ENCODE measurements at regions not wholly inside any gene's neighbourhood (a gene's known extent, or its start where the extent isn't known, plus 50 kb on each side); places are given as distances from the start of the nearest gene placed in this dataset.

DNA sequence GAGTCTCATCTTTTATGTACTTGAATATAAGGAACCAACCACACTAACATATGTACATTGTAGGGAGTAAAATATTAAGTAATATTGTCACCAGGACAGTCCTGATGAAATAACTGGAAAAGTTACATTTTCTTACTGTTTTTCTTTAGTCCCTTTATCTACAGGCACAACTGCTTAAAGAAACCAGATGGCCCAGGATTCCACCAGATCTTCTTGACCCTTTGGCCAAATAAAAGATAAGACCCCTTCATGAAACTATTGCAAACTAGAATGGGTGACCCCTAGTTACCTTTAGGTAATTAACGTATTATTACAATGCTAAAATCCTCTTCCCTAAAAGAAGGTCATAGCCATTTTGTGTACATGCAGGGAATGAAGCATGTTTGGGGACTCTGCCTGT, 106.3 kb upstream of the FTMT start:
- Histone ChIP-seq H3K79me2 (ENCODE audit: insufficient read depth, low read length) (no peaks in the 10 kb centered on the region), H3K4me3 (replicated peaks in 1 of 2; ENCODE audit: low read depth in 1 of 2, low read length in 2 of 2) (no peak overlapping the region), H3K27me3 (ENCODE audit: insufficient read depth, low read length) (no peaks in the 10 kb centered on the region), H3K9me2 (ENCODE audit: insufficient read depth) (no peaks in the 10 kb centered on the region), H2AFZ (ENCODE audit: low read depth, low read length, poor library complexity, severe bottlenecking) (no peak overlapping the region), H3K4me1 (ENCODE audit: control insufficient read depth in 1 of 2, insufficient read depth in 2 of 2, low read length in 2 of 2) (no peaks in the 10 kb centered on the region), H3K9ac (ENCODE audit: low read length) (no peak overlapping the region), H4K20me1 (ENCODE audit: insufficient read depth) (no peaks in the 10 kb centered on the region), H3K4me2 (ENCODE audit: low read length) (no peak overlapping the region), H3K36me3 (ENCODE audit: control insufficient read depth in 1 of 2, insufficient read depth in 2 of 2, low read length in 2 of 2) (no peaks in the 10 kb centered on the region), H3K9me3 (ENCODE audit: control insufficient read depth in 1 of 2, insufficient read depth in 1 of 2, low read depth in 1 of 2, low read length in 2 of 2) (no peaks in the 10 kb centered on the region), H3K27ac (ENCODE audit: low read depth, low read length) (no peak overlapping the region)
- DNase-seq (ENCODE audit: low read depth, low spot score), result no peak
- POLR2A ChIA-PET, result no interaction called here
- ATAC-seq, result no peak
- intact Hi-C loops (cut with micrococcal nuclease), result no loop called here
- CTCF ChIA-PET, result no interaction called here
- RAD21 ChIA-PET (ENCODE audit: low non-redundant PET in 1 of 2, low total read pairs in 2 of 2, uncharacterized antibody in 2 of 2, unreplicated experiment in 2 of 2), result no interaction called here
- no peak for TF ChIP-seq YY1 (IDR thresholded peaks at IDR 0.05; ENCODE audit: extremely low read depth, insufficient replicate concordance, low read depth, low read length)
- no TSS peak for BruUV-seq (replicated peaks)

DNA sequence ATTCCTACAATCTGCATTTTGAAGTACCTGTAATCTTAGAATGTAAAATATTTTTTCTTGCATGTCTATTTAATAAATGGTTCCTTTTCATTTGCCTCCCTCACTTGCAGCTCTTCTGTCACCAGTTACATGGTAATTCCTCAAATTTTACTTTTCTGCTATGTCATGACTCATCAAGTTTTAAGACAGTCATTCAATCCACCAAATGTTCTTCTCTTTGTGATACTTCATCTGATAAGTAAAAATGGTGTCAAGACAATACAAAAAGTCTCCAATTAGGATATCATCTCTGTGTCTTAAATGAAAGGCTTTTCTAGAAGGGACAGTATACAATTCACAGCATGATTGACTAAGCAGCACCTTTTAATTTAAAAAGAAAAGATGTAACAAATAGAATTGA, 104.9 kb upstream of the FTMT start:
- Histone ChIP-seq H2AFZ (ENCODE audit: low read depth, low read length, poor library complexity, severe bottlenecking) (no peak overlapping the region), H3K9me3 (ENCODE audit: control insufficient read depth in 1 of 2, insufficient read depth in 1 of 2, low read depth in 1 of 2, low read length in 2 of 2) (no peaks in the 10 kb centered on the region), H3K27me3 (ENCODE audit: insufficient read depth, low read length) (no peaks in the 10 kb centered on the region), H3K9ac (ENCODE audit: low read length) (no peak overlapping the region), H3K4me3 (replicated peaks in 1 of 2; ENCODE audit: low read depth in 1 of 2, low read length in 2 of 2) (no peak overlapping the region), H3K4me2 (ENCODE audit: low read length) (no peak overlapping the region), H3K27ac (ENCODE audit: low read depth, low read length) (no peak overlapping the region), H3K36me3 (ENCODE audit: control insufficient read depth in 1 of 2, insufficient read depth in 2 of 2, low read length in 2 of 2) (no peaks in the 10 kb centered on the region), H3K9me2 (ENCODE audit: insufficient read depth) (no peaks in the 10 kb centered on the region), H3K4me1 (ENCODE audit: control insufficient read depth in 1 of 2, insufficient read depth in 2 of 2, low read length in 2 of 2) (no peaks in the 10 kb centered on the region), H3K79me2 (ENCODE audit: insufficient read depth, low read length) (no peaks in the 10 kb centered on the region), H4K20me1 (ENCODE audit: insufficient read depth) (no peaks in the 10 kb centered on the region)
- TF ChIP-seq JUND (IDR thresholded peaks at IDR 0.05) (no peak), FOSL1 (IDR thresholded peaks at IDR 0.05; ENCODE audit: low read depth) (no peak), TCF7L2 (IDR thresholded peaks at IDR 0.05; ENCODE audit: borderline replicate concordance, extremely low read depth, insufficient read depth, insufficient read length) (no peak)
- CTCF ChIA-PET, result no interaction called here
- no peak for DNase-seq (ENCODE audit: low read depth, low spot score)
- BruUV-seq (replicated peaks), result no TSS peak
- POLR2A ChIA-PET, result no interaction called here
- RAD21 ChIA-PET (ENCODE audit: low non-redundant PET in 1 of 2, low total read pairs in 2 of 2, uncharacterized antibody in 2 of 2, unreplicated experiment in 2 of 2), result no interaction called here
- no peak for ATAC-seq
- intact Hi-C loops (cut with micrococcal nuclease), result no loop called here

DNA sequence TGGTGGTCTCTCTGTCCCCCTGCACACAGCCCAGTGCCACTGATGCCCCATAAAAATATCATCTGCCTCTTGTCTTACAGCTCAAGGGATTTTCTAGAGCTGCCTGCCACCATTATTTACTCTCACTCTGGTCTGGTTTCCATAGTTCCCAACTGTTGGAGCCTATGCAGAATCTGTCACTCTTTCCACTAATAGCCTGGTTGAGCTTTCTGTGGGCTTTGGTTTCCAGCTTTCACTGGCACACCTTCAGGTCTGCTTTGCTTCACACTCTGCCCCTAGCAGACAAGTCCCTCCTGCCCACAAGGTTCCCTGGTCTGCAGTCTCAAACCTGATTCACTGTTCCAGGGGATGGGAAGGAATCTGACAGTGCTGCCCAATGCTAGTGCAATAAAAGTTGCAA, 103.0 kb upstream of the FTMT start:
- Histone ChIP-seq H2AFZ (ENCODE audit: low read depth, low read length, poor library complexity, severe bottlenecking) (no peak overlapping the region), H3K4me1 (ENCODE audit: control insufficient read depth in 1 of 2, insufficient read depth in 2 of 2, low read length in 2 of 2) (no peaks in the 10 kb centered on the region), H3K36me3 (ENCODE audit: control insufficient read depth in 1 of 2, insufficient read depth in 2 of 2, low read length in 2 of 2) (no peaks in the 10 kb centered on the region), H3K79me2 (ENCODE audit: insufficient read depth, low read length) (no peaks in the 10 kb centered on the region), H3K27ac (ENCODE audit: low read depth, low read length) (no peak overlapping the region), H3K27me3 (ENCODE audit: insufficient read depth, low read length) (no peaks in the 10 kb centered on the region), H3K9me2 (ENCODE audit: insufficient read depth) (no peaks in the 10 kb centered on the region), H4K20me1 (ENCODE audit: insufficient read depth) (no peaks in the 10 kb centered on the region), H3K9ac (ENCODE audit: low read length) (no peak overlapping the region), H3K9me3 (ENCODE audit: control insufficient read depth in 1 of 2, insufficient read depth in 1 of 2, low read depth in 1 of 2, low read length in 2 of 2) (no peaks in the 10 kb centered on the region), H3K4me2 (ENCODE audit: low read length) (no peak overlapping the region), H3K4me3 (replicated peaks in 1 of 2; ENCODE audit: low read depth in 1 of 2, low read length in 2 of 2) (no peak overlapping the region)
- no peak for TF ChIP-seq SP1 (IDR thresholded peaks at IDR 0.05; ENCODE audit: low read depth)
- no peak for TF ChIP-seq EZH2 (IDR thresholded peaks at IDR 0.05)
- no peak for TF ChIP-seq POLR2AphosphoS5 (IDR thresholded peaks at IDR 0.05; ENCODE audit: low read depth, low read length)
- no peak for TF ChIP-seq EZH2phosphoT487 (IDR thresholded peaks at IDR 0.05; ENCODE audit: borderline replicate concordance)
- TF ChIP-seq SRF (IDR thresholded peaks at IDR 0.05; ENCODE audit: low read depth), result no peak
- TF ChIP-seq ZNF274 (IDR thresholded peaks at IDR 0.05; ENCODE audit: low read depth, low read length), result no peak
- TF ChIP-seq, protein P1, sequence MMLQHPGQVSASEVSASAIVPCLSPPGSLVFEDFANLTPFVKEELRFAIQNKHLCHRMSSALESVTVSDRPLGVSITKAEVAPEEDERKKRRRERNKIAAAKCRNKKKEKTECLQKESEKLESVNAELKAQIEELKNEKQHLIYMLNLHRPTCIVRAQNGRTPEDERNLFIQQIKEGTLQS (IDR thresholded peaks at IDR 0.05), result no peak
- no peak for TF ChIP-seq TCF7L2 (IDR thresholded peaks at IDR 0.05; ENCODE audit: borderline replicate concordance, extremely low read depth, insufficient read depth, insufficient read length)
- TF ChIP-seq, protein P2, sequence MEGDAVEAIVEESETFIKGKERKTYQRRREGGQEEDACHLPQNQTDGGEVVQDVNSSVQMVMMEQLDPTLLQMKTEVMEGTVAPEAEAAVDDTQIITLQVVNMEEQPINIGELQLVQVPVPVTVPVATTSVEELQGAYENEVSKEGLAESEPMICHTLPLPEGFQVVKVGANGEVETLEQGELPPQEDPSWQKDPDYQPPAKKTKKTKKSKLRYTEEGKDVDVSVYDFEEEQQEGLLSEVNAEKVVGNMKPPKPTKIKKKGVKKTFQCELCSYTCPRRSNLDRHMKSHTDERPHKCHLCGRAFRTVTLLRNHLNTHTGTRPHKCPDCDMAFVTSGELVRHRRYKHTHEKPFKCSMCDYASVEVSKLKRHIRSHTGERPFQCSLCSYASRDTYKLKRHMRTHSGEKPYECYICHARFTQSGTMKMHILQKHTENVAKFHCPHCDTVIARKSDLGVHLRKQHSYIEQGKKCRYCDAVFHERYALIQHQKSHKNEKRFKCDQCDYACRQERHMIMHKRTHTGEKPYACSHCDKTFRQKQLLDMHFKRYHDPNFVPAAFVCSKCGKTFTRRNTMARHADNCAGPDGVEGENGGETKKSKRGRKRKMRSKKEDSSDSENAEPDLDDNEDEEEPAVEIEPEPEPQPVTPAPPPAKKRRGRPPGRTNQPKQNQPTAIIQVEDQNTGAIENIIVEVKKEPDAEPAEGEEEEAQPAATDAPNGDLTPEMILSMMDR (IDR thresholded peaks at IDR 0.05 in 2 of 3, conservative IDR thresholded peaks at IDR 0.05 in 1 of 3; ENCODE audit: borderline replicate concordance in 1 of 3, insufficient read depth in 1 of 3, low read depth in 2 of 3, low read length in 2 of 3), result no peak
- TF ChIP-seq FOSL1 (IDR thresholded peaks at IDR 0.05; ENCODE audit: low read depth), result no peak
- no peak for TF ChIP-seq ZFX (IDR thresholded peaks at IDR 0.05)
- TF ChIP-seq JUND (IDR thresholded peaks at IDR 0.05), result no peak
- ChIA-PET RAD21 (ENCODE audit: low non-redundant PET in 1 of 2, low total read pairs in 2 of 2, uncharacterized antibody in 2 of 2, unreplicated experiment in 2 of 2) (no interaction called here), POLR2A (no interaction called here), CTCF (interaction anchor here (0.6 kb wide), 1 partner anchor 116 kb away, joined by 3 read pairs; no protein-coding TSS in a partner anchor)
- intact Hi-C loops (cut with micrococcal nuclease), result no loop called here
- BruUV-seq (replicated peaks), result no TSS peak
- DNase-seq (ENCODE audit: low read depth, low spot score) (no peak), ATAC-seq (no peak)

Measured in HCT116 (cell line).